ENCODE measurements at regions not wholly inside any gene's neighbourhood (a gene's known extent, or its start where the extent isn't known, plus 50 kb on each side); places are given as distances from the start of the nearest gene placed in this dataset.

DNA sequence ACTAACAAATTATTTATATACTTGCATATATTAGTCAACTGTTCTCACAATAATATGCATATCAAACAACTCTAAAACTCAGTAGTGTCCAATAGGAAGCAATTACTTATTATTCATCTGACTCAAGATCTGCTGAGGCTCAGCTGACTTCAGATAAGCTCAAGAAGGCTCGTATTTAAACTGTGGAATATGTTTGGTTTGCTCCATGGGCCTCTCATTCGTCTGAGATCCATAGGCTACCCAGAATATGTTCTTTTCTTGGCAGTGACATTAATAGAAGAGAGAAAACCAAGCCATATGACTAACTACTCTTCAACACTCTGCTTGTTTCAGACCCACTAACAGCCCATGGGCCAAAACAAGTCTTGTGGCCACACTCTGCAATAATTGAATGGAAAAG lies 107.7 kb upstream of the MAP2 start:
- TF ChIP-seq, protein P1, sequence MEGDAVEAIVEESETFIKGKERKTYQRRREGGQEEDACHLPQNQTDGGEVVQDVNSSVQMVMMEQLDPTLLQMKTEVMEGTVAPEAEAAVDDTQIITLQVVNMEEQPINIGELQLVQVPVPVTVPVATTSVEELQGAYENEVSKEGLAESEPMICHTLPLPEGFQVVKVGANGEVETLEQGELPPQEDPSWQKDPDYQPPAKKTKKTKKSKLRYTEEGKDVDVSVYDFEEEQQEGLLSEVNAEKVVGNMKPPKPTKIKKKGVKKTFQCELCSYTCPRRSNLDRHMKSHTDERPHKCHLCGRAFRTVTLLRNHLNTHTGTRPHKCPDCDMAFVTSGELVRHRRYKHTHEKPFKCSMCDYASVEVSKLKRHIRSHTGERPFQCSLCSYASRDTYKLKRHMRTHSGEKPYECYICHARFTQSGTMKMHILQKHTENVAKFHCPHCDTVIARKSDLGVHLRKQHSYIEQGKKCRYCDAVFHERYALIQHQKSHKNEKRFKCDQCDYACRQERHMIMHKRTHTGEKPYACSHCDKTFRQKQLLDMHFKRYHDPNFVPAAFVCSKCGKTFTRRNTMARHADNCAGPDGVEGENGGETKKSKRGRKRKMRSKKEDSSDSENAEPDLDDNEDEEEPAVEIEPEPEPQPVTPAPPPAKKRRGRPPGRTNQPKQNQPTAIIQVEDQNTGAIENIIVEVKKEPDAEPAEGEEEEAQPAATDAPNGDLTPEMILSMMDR (IDR thresholded peaks at IDR 0.05; ENCODE audit: partially characterized antibody, unreplicated experiment): no peak
- Mint-ChIP-seq H3K27ac (ENCODE audit: unreplicated experiment) (no peak overlapping the region), H3K36me3 (ENCODE audit: unreplicated experiment) (no peaks in the 10 kb centered on the region), H3K4me3 (ENCODE audit: unreplicated experiment) (no peak overlapping the region), H3K27me3 (ENCODE audit: unreplicated experiment) (no peaks in the 10 kb centered on the region), H3K9me3 (ENCODE audit: unreplicated experiment) (no peaks in the 10 kb centered on the region), H3K4me1 (ENCODE audit: low read depth, unreplicated experiment) (no peaks in the 10 kb centered on the region)
- no peak for DNase-seq

DNA sequence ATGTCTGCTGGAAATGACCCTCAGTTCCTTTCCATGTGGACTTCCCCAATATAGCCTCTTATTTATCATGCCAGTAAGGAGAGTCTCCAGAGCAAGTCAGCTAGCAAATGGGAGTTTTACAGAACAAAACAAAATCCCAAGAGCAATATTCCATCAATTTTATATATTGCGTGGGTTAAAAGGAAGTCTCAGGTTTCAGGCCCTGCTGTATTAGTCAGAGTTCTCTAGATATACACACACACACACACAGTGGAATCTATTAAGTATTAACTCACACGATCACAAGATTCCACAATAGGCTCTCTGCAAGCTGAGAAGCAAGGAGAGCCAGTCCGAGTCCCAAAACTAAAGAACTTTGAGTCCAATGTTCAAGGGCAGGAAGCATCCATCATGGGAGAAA lies 102.8 kb upstream of the MAP2 start:
- Mint-ChIP-seq H3K4me3 (ENCODE audit: unreplicated experiment) (no peak overlapping the region), H3K4me1 (ENCODE audit: low read depth, unreplicated experiment) (no peaks in the 10 kb centered on the region), H3K27me3 (ENCODE audit: unreplicated experiment) (peaks cover 2% of the 10 kb centered on the region), H3K27ac (ENCODE audit: unreplicated experiment) (no peak overlapping the region), H3K9me3 (ENCODE audit: unreplicated experiment) (peaks cover 1% of the 10 kb centered on the region), H3K36me3 (ENCODE audit: unreplicated experiment) (no peaks in the 10 kb centered on the region)
- no peak for DNase-seq
- TF ChIP-seq, protein P1 (IDR thresholded peaks at IDR 0.05; ENCODE audit: partially characterized antibody, unreplicated experiment): no peak

DNA sequence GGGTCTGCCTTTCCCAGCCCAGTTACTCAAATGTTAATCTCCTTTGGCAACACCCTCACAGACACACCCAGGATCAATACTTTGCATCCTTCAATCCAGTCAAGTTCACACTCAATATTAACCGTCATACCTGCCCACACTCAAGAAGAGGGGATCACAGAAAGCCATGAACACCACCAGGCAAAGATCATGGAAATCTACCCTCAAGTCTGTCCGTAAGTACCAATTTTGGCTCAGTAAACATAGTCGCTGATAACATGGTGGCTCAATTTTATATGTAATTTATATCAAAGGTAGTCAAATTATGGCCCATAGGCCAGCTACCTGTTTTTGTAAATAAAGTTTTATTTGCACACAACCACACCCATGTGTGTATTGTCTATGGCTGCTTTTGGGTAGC lies 102.3 kb upstream of the MAP2 start:
- H3K27ac Mint-ChIP-seq (ENCODE audit: unreplicated experiment): no peak overlapping the region
- no peaks in the 10 kb centered on the region for H3K36me3 Mint-ChIP-seq (ENCODE audit: unreplicated experiment)
- peaks cover 1% of the 10 kb centered on the region for H3K9me3 Mint-ChIP-seq (ENCODE audit: unreplicated experiment)

DNA sequence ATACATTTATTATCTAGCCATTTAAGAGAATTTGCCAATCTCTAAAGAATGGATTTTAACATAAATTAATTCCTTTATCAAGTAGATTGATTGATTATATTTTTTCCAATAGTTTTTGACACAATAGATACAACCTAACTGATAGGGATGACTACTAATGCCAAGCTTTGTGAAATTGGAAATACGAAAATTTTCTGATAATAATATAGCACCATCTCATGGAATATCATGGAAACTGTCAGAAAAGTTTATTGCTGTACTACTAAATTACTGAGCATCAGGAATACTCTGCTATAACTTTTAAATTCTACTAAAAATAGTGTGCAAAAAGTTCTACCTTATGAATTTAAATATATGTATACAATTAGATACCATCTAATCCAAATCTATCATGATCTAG lies 101.8 kb upstream of the MAP2 start:
- TF ChIP-seq, protein P1 (IDR thresholded peaks at IDR 0.05; ENCODE audit: partially characterized antibody, unreplicated experiment): no peak
- Mint-ChIP-seq H3K36me3 (ENCODE audit: unreplicated experiment) (no peaks in the 10 kb centered on the region), H3K27ac (ENCODE audit: unreplicated experiment) (no peak overlapping the region), H3K9me3 (ENCODE audit: unreplicated experiment) (peaks cover 1% of the 10 kb centered on the region), H3K4me1 (ENCODE audit: low read depth, unreplicated experiment) (no peaks in the 10 kb centered on the region), H3K4me3 (ENCODE audit: unreplicated experiment) (no peak overlapping the region), H3K27me3 (ENCODE audit: unreplicated experiment) (peaks cover 2% of the 10 kb centered on the region)
- no peak for DNase-seq

More for the DNA sequence above, 102.3 kb upstream of the MAP2 start:
- TF ChIP-seq, protein P1 (IDR thresholded peaks at IDR 0.05; ENCODE audit: partially characterized antibody, unreplicated experiment): no peak
- DNase-seq: no peak
- no peak overlapping the region for H3K4me3 Mint-ChIP-seq (ENCODE audit: unreplicated experiment)
- H3K27me3 Mint-ChIP-seq (ENCODE audit: unreplicated experiment): peaks cover 2% of the 10 kb centered on the region
- no peaks in the 10 kb centered on the region for H3K4me1 Mint-ChIP-seq (ENCODE audit: low read depth, unreplicated experiment)

DNA sequence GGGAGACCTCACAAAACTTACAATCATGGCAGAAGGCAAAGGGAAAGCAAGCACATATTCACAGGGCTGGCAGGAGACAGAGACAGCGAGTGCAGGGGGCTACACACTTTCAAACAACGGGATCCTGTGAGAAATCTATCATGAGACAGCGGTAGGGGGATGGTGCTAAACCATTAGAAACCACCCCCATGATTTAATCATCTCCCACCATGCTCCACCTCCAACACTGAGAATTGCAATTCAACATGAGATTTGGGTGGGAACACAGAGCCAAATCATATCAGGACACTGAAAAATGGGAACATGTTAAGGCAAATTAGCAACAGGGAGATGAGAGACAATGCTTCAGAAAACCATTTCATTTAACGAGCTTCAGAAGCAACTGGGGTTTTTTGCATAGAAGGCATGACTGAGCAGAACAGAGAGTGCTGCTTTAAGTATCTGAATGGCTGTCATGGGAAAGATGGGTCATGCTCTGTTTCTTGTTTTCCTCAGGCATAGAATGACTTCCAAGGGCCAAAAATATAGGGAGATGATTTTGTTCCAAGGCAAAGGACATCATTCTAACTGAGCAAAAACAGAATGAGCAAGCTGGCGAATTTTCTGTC lies 100.8 kb upstream of the MAP2 start:
- Mint-ChIP-seq H3K9me3 (ENCODE audit: unreplicated experiment) (peaks cover 1% of the 10 kb centered on the region), H3K4me3 (ENCODE audit: unreplicated experiment) (no peak overlapping the region), H3K27me3 (ENCODE audit: unreplicated experiment) (peaks cover 2% of the 10 kb centered on the region), H3K27ac (ENCODE audit: unreplicated experiment) (no peak overlapping the region), H3K4me1 (ENCODE audit: low read depth, unreplicated experiment) (no peaks in the 10 kb centered on the region), H3K36me3 (ENCODE audit: unreplicated experiment) (no peaks in the 10 kb centered on the region)
- no peak for DNase-seq
- TF ChIP-seq, protein P1 (IDR thresholded peaks at IDR 0.05; ENCODE audit: partially characterized antibody, unreplicated experiment): no peak
